Skin epidermis (tissue), 12 donors: ENCODE measurements at regions not wholly inside any gene's neighbourhood (a gene's known extent, or its start where the extent isn't known, plus 50 kb on each side); places are given as distances from the start of the nearest gene placed in this dataset.
"Not testable (repeated sequence)": the region's sequence is repeated elsewhere in the genome, so short reads cannot be mapped to it uniquely, and the experiment has no call there.

Source experiments
- H3K27ac ChIP-seq, 21 experiments: fragments of 200-600 bp; sonication (generic) in 11 of 21; one replicate each; pipeline ENCODE4 v1.5.0; 2020; ENCODE audit warnings: mild to moderate bottlenecking in 3 of 21, inconsistent platforms in 2 of 21, moderate library complexity in 2 of 21
- H3K4me3 ChIP-seq, 7 experiments: fragments of 200-600 bp; sonication (generic) in 2 of 7; one replicate each; pipeline ENCODE4 v1.5.0; 2020; ENCODE audit warnings: inconsistent platforms in 2 of 7, mild to moderate bottlenecking in 2 of 7, moderate library complexity in 1 of 7

GRCh38 chr1:177660188-177660587 is 309.7 kb downstream of the SEC16B start:
- Histone ChIP-seq H3K4me3 (no peak overlapping the region), H3K27ac (no peak overlapping the region)

GRCh38 chr1:177659281-177659680 is 310.6 kb downstream of the SEC16B start:
- Histone ChIP-seq H3K4me3 (no peak overlapping the region), H3K27ac (no peak overlapping the region)

- H3K27ac ChIP-seq: no peak overlapping the region
- H3K4me3 ChIP-seq: no peak overlapping the region
Measured at GRCh38 chr1:177656598-177656997, 313.3 kb downstream of the SEC16B start.

GRCh38 chr1:177650947-177651346 is 318.9 kb downstream of the SEC16B start:
- Histone ChIP-seq H3K27ac (no peak overlapping the region), H3K4me3 (no peak overlapping the region)

- H3K27ac ChIP-seq: no peak overlapping the region
Measured at GRCh38 chr1:177648731-177649265, 321.1 kb downstream of the SEC16B start.

GRCh38 chr1:177648138-177648537 is 321.7 kb downstream of the SEC16B start:
- Histone ChIP-seq H3K4me3 (no peak overlapping the region), H3K27ac (no peak overlapping the region)

More at GRCh38 chr1:177648731-177649265, 321.1 kb downstream of the SEC16B start:
- no peak overlapping the region for H3K4me3 ChIP-seq

- no peak overlapping the region for H3K4me3 ChIP-seq
- H3K27ac ChIP-seq: no peak overlapping the region
Measured at GRCh38 chr1:177646757-177647730, 322.8 kb downstream of the SEC16B start.

GRCh38 chr1:177645491-177646190 is 324.2 kb downstream of the SEC16B start:
- no peak overlapping the region for H3K27ac ChIP-seq
- H3K4me3 ChIP-seq: no peak overlapping the region

GRCh38 chr1:177640687-177641086 is 329.2 kb downstream of the SEC16B start:
- no peak overlapping the region for H3K4me3 ChIP-seq
- H3K27ac ChIP-seq: no peak overlapping the region

GRCh38 chr1:177634151-177634550 is 335.7 kb downstream of the SEC16B start:
- H3K4me3 ChIP-seq, H3K27ac ChIP-seq: not testable (repeated sequence)

- Histone ChIP-seq H3K4me3 (no peak overlapping the region), H3K27ac (no peak overlapping the region)
Measured at GRCh38 chr1:177632923-177633615, 336.8 kb downstream of the SEC16B start.

GRCh38 chr1:177631770-177632169 is 338.1 kb downstream of the SEC16B start:
- no peak overlapping the region for H3K4me3 ChIP-seq
- no peak overlapping the region for H3K27ac ChIP-seq

GRCh38 chr1:177629526-177629925 is 340.3 kb downstream of the SEC16B start:
- no peak overlapping the region for H3K27ac ChIP-seq
- no peak overlapping the region for H3K4me3 ChIP-seq

GRCh38 chr1:177627148-177627910 is 342.5 kb downstream of the SEC16B start:
- H3K4me3 ChIP-seq: no peak overlapping the region

GRCh38 chr1:177620636-177621190 is 349.1 kb downstream of the SEC16B start:
- no peak overlapping the region for H3K27ac ChIP-seq
- H3K4me3 ChIP-seq: no peak overlapping the region

More at GRCh38 chr1:177627148-177627910, 342.5 kb downstream of the SEC16B start:
- H3K27ac ChIP-seq: no peak overlapping the region

GRCh38 chr1:177615251-177615650 is 354.6 kb downstream of the SEC16B start:
- H3K27ac ChIP-seq: no peak overlapping the region

GRCh38 chr1:177611402-177611801 is 358.5 kb downstream of the SEC16B start:
- Histone ChIP-seq H3K4me3 (no peak overlapping the region), H3K27ac (no peak overlapping the region)

More at GRCh38 chr1:177615251-177615650, 354.6 kb downstream of the SEC16B start:
- H3K4me3 ChIP-seq: no peak overlapping the region

- Histone ChIP-seq H3K27ac (no peak overlapping the region), H3K4me3 (no peak overlapping the region)
Measured at GRCh38 chr1:177609953-177610352, 359.9 kb downstream of the SEC16B start.

- no peak overlapping the region for H3K4me3 ChIP-seq
- no peak overlapping the region for H3K27ac ChIP-seq
Measured at GRCh38 chr1:177600936-177601335, 368.9 kb downstream of the SEC16B start.
